GM21717 (cell line): ENCODE measurements at regions not wholly inside any gene's neighbourhood (a gene's known extent, or its start where the extent isn't known, plus 50 kb on each side); places are given as distances from the start of the nearest gene placed in this dataset.

Experiments used
- ATAC-seq: cut with Tn5 transposase; IDR thresholded peaks from one replicate; pipeline ENCODE4 v1.9.1; 2021; ENCODE audit warnings: mild to moderate bottlenecking, moderate library complexity; ENCODE audit not compliant: unreplicated experiment

DNA sequence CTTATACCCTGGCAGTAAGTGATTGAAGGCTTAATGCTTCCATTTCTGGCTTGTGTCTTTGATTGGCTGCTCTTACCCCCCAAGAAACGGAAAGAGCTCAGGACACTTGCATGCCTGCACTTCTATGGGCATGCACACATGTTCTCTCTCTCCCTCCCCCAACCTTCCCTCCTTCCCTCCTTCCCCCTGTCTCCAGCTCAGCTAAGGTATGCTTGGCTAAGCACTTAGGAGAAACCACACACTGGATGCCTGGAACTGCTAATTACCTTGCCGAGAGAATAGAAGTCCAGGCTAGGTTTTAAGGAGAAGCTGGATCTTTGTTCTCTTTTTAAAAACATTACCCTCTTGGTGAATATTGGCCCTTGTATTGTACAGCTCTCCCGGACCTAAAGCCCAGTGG lies 1072.8 kb upstream of the TMEM132C start:
- ATAC-seq: no peak

DNA sequence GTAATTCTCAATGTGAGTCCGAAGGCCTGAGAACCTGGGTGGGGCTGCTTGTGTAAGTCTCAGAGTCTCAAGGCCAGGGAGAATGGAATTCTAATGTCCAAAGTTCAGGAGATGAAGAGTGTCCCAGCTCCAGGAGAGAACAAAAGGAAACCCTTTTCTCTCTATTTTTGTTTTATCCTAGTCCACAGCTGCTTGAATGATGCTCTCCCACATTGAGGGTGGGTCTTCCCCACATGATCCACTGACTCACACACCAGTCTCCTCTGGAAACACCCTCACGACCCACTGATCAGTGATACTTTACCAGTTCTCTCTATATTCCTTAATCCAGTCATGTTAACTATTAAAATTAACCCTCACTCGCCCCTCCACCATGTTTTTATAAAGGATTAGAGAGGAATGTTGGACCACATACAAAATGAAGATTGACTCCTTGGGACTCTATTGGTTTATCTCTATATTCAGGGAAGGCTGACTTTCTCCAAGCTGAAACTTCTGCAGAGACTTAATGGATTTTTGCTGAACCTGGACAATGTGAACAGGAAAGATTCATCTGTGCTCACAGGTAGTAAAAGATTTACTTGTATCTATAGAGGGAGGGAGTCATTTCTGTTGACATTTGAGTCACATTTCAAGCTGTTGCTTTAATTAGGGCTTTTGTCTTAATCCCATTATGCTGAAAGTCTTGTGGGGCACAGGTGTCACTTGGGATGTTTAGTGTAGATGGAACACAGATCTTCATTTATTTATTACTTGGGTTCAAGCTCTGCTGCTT lies 1061.0 kb upstream of the TMEM132C start:
- no peak for ATAC-seq

DNA sequence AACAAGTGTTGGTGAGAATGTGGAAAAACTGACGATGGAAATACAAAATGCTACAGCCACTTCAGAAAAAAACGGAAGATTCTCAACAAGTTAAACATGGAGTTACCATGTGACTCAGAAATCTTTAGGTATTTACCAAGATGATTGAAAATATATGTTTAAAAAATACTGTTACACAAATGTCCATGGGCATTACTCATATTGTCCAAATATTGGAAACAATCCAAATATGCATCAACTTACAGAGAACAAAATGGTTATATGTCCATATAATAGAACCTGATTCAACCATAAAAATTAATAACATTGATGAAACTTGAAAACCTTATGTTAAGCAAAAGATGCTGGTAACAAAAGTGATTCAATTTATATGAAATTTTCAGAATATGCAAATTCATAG lies 1057.7 kb upstream of the TMEM132C start:
- ATAC-seq: no peak

DNA sequence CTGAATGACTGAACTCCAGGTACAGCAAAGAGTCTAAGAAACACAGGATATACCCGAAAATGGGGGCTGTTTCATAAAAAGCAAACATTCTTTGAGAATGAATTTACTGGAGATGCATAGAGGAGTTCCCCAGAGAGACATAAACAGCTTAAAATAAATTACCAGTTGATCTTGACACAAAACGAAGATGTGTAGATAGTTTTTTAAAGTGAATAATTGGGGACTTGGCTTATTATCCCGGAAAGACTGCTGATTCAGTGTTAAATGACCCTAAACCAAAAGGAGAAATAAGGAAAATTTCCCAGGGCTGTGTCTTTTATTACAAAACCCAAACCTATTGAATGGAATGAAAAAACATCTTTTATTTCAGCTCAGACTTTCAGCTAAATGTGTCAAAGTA lies 1052.8 kb upstream of the TMEM132C start:
- no peak for ATAC-seq

DNA sequence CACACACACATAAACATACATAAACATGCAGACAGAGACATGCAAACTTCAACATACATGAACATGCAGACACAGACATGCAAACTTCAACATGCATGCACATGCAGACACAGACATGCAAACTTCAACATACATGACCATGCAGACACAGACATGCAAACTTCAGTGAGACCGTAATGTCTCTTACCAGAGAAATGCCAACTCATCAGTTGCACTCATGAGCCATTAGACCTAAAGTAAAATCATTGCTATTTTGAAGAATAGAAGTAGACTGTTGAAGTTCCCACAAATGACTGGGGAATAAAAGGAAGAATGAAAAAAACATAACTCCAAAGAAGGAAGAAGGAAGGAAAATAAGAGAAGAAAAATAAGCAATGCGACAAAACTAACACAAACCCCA lies 1044.0 kb upstream of the TMEM132C start:
- ATAC-seq: no peak

DNA sequence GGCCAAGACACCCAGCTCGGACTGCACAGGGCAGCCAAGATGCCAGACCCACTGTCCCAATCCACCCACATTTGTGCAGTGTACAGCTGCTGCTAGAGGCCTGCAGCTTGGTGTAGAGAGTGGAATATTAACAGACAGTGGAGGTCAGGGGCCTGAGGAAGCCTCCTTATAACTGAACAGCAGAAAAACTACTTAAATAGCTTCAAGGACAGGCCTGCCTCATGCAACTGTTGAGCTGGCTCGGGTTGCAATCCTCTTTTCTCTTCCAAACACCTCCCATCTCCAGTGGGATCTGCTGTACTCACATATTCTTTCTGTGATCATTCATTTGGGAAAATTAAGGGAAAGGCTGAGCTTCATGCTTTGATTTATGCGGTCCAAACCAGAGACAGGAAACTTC lies 1043.2 kb upstream of the TMEM132C start:
- no peak for ATAC-seq

DNA sequence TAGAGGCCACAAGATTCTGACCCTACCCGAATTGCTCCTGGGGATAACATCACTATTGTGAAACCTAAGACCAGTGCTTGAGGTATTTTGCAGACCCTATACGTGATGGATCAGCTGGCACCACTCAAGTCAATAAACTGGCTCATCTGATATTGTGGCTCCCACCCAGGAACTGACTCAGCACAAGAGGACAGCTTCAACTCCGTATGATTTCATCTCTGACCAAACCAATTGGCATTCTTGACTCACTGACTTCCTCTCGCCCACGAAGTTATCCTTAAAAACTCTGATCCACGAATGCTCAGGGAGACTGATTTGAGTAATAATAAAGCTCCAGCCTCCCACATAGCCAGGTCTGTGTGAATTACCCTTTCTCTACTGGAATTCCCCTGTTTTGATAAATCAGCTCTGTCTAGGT lies 1036.1 kb upstream of the TMEM132C start:
- ATAC-seq: no peak

DNA sequence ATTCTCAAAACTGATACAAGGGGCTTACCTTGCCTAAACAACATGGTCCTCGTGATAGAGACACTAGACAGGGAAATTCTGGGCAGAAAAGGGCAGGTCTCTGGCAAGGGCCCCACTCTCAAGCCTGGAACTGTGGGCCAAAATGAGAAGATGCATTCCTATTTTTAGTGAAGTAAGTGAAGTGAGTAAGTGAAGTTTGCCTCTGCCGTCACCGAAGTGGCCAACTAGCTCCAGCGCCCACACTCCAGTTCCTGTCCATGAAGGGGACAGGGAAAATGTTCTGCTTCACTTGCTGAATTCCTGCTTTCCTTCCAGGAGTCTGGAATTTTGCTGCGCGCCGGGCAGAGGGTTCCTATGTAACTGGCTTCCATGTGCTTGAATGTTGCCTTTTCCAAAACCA lies 1035.6 kb upstream of the TMEM132C start:
- no peak for ATAC-seq

DNA sequence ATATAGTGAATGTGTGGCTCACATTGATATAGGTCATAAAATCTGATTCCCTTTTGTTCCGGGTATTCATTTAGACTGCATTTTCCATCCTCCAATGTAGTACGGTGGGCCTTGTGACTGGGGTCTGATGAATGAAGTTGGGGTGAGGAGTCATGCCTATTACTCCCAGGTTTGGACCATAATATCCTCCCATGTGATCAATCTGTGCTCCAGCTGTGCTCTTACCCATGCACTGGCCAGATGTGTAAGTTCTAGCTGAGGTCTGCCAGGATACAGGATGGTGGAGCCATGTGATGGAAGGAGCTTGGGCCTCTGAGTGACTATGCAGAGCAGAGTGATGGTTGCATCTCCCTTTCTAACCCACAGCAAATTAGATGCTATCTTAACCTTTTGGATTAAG lies 1034.0 kb upstream of the TMEM132C start:
- no peak for ATAC-seq

DNA sequence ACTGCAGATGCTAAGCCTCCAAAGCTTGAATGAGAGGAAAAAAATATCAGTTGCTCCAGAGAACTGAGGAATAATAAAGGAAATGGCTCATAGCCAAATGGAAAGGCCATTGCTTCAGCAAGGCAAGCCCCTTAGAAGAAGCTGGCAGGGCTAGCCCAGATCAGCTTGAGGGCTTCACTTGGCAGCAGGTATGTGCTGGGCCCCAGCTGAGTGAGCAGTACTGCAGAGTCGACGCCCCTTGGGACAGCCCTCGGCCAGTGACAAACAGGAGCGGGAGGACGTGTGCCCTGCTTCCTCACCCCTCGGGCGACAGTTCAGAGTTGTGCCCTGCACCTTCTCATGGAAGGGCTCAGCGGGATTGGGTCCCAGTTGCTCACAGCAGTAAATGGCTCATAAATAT lies 1031.2 kb upstream of the TMEM132C start:
- no peak for ATAC-seq

DNA sequence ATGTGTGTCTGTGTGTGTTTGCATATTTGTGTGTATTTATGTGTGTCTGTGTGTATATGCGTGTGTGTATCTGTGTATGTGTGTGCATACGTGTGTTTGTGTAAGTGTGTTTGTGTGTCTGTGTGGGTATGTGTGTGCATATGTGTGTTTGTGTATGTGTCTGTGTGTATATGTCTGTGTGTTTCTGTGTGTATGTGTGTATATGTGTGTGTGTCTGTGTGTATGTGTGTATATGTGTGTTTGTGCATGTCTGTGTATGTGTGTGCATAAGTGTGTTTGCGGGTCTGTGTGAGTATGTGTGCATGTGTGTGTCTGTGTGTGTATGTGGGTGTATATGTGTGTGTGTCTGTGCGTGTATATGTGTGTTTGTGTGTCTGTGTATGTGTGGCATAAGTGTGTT lies 1030.5 kb upstream of the TMEM132C start:
- ATAC-seq: no peak

DNA sequence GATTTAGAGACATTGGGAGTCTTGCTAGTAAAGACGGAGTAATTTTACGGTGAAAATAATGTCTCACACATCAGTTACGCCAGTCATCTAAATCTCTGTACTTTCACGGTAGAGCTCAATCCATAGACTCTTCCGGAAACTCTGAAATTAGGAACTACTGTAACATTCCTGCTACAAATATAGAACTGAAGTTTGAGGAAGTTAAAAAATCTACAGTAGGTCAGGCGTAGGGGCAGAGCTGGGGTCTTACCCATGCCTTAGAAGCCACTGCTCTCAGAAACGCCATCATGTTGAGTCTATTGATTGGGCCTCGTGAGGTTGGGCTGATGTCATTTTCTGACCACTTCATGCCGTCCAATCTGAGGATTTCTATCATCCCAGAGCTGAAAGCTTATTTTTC lies 1029.8 kb upstream of the TMEM132C start:
- ATAC-seq: no peak

DNA sequence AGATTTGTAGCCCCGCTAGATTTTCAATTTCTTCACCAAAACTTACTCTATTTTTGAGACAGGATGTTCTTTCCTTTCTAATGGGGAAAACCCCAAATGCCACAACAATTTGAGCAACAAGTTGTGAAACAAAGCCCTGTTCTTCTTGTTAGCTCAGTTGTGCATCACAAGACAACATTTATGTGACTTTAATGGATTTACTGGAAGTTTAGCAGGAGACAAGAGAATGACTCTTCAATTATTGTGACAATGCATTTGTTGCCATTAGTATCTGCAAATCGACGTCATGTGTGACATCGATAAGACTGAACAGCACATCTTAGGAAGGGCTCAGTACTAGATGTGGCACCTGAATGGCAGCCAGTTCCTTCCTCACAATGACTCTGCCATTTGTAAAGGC lies 1028.9 kb upstream of the TMEM132C start:
- no peak for ATAC-seq

DNA sequence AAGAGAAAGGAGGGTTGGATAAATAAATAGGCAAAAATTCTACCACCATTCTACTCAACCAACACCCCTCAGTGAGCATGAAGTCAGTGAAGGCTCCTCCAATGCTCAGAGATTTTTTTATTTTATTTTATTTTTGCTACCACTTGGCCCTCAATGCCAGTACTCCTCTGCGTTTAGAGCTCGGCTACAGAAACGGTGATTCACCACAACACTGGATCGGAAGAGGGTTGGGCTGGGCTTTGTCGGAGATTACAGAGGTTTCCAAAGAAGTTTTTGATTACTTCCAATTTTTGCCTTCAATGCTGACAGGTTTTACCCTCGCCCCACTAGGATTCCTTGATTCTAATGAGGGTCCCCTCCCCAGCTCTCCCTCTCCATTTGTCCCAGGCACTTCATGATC lies 1027.2 kb upstream of the TMEM132C start:
- no peak for ATAC-seq

DNA sequence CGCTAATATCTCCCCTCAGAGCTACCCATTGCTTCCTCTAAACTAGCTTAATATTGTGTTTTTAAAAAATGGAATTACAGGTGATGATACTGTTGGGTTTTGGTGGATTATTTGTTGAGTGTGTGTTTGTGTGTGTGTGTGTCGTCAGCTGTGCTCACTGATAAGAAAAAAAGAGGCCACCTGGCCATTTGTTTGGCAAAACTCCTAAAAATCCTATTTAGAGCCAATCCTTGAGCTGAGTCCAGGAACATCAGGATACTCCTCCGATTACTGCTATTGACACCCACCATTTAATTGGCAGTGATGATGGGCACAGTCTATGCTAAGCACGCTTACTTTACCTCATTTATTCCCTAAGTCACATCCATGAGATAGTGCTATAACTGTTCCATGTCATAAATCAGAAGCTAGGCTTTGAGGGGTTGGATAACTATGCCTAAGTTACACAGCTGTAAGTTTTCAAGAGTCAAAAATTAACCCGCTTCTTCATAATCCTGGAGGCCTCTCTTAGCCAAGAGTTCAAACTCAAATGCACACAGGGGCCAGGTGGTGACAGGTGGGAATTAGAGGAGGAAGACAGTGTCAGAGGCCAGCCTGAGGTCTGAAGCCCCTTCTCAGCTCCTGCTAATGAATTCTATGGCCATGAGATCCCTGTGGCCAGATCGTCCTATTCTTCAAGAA lies 1026.6 kb upstream of the TMEM132C start:
- no peak for ATAC-seq

DNA sequence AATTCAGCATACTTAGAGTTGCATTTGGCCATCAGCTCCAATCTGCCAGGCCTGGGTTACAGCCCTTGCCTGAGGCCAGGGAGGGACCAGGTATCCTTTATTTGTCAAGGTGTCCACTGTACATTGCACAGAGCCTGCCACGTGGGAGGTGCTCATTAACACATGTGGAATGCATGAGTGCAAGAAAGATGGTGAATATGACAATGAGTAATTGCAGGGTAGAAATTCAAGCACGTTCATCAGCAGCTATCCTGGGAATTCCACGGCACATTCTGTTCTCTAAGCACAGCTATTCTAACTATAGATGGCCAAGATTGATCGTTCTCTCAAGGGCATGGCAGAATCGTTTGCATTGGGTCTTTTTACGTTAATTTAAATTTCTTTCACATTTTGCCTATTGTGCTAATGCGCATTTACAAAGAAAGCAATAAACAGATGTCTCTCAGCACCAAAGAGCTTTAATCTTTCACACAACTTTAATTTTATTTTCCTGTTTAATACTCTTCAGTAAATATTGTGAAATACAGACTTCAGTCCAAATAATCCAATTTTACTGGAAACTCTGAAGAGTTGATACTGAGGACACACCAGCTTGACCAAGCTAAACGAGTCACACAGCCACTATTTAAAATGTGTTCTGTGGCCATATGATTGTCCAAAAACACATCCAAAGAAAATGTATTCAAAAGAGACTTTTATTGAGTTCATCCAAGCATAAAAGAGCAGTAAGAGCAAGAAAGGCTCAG lies 1025.7 kb upstream of the TMEM132C start:
- no peak for ATAC-seq

DNA sequence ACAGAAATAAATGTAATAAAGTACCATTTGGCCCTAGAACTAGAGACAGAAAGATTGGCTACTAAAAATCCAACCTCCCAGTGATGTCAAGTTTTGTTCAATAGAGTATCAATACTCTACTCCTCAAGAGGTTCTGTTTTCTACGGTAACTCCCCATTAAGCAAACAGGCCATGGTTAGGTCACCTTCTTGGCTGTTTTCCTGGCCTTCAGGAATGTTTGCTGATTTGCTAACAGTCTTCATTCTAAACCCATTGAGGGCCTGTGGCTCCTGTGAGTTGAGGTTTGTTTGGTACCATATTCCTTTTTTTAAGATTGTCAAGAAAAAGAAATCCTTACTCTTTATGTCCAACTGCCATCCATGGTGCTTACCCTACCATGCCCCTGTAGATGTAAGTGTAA lies 1022.0 kb upstream of the TMEM132C start:
- no peak for ATAC-seq

DNA sequence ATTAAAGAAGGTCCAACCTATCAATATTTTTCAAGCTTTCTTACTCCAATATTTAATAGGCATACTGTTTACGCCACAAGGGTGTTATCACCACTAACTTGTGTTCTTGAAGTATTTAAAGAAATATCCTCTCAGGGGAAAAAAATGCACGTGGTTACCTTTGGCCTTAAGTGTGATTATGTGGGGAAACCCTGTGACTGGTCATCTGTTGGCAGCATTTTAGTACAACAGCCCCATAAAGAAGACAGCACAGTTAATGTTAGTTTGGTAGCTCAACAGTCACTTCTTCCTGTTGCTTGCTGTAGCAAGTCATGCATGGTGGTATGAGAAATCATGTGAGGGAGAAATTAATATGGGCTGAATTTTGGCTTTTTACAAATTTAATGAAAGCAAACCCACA lies 1021.5 kb upstream of the TMEM132C start:
- ATAC-seq: no peak

DNA sequence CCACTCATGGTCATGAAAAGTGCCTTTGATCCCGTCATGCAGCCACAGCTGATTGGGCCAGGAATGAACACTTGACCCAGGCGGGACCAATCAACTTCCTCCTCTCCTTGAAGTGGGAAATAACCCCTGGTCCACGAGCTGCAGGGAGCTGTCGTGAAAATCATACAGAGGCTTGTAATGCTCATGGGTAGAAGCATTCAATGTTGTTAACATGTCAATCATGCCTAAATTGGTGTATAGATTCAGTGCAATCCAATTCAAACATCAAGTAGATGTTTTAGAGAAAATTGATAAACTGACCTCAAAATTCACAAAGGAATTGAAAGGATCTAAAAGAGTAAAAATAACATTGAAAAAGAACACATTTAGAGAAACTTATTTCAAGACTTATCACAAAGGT lies 1019.0 kb upstream of the TMEM132C start:
- ATAC-seq: no peak

DNA sequence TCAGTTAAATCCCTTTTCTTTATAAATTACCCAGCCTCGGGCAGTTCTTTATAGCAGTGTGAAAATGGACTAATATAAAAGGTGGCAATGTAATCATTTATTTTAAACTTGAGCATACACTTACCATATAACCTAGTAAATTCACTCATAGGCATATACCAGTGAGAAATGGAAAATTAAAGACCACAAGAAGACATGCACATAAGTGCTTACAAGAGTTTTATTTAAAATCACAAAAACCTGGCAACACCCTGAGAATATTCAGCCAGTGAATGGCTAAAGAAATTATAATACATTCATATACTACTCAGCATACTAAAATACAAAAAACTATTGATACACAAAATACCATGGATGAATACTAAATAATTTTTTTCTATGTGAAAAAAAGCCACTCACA lies 1017.5 kb upstream of the TMEM132C start:
- ATAC-seq: no peak

DNA sequence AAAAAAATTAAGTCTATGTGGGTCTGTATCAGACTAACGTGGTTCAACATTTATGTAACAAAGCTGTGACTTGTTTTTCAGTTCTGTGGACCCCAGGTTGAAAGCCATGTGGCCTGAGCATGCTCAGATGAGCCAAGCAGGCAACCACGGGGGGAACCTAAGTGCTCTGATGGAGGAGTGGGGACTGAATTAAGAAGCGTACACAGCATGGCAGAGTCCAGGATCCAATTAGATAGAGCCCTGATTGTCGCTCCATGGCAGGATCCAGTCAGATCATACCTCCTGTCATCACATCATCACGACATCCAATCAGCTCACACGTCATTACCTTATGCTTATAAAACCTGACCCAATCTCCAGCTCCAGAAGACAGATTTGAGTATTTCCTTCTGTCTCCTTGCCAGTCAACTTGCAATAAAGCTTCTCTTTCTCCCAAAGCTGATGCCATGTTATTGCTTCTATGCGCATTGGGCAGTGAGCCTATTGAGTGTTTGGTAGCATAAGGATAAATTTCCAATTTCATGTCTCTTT lies 1013.1 kb upstream of the TMEM132C start:
- no peak for ATAC-seq
